ENCODE measurements at regions not wholly inside any gene's neighbourhood (a gene's known extent, or its start where the extent isn't known, plus 50 kb on each side); places are given as distances from the start of the nearest gene placed in this dataset.

DNA sequence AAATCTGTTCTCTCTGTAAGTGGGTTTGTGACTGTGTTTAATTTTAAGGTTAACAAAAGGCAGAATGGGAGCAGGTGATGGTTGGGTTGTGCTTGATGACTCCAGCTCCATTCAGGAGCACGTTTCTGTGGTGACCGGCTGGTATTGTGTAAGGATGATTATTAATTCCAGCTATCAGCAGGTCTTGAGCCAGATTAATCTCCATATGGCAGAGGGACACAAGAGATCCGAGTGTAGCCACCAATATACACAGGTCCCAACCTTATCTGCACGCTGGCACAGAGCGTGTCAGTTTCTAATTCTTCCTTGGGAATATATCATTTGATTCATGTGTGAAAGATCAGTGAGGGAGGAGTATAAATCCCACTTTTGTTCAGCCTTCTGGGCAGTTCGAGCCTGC, 199.0 kb upstream of the DCC start:
- POLR2A ChIA-PET, result no interaction called here
- no peaks in the 10 kb centered on the region for H3K36me3 ChIP-seq (ENCODE audit: insufficient read depth, low read length)
- no peak overlapping the region for H3K4me3 Mint-ChIP-seq
- intact Hi-C loops (cut with DNase I, micrococcal nuclease), result no loop called here
- peaks cover 3 to 14% of the 10 kb centered on the region in 2 experiments for H3K9me3 ChIP-seq (ENCODE audit: control insufficient read depth in 1 of 2, insufficient read depth in 1 of 2, low read length in 2 of 2)
- H3K9me3 Mint-ChIP-seq, result peaks cover 11% of the 10 kb centered on the region
- H3K4me1 Mint-ChIP-seq (ENCODE audit: low read depth), result no peaks in the 10 kb centered on the region
- CTCF ChIA-PET, result no interaction called here
- no peaks in the 10 kb centered on the region for H3K36me3 Mint-ChIP-seq (ENCODE audit: low read depth)
- TF ChIP-seq, protein P1, sequence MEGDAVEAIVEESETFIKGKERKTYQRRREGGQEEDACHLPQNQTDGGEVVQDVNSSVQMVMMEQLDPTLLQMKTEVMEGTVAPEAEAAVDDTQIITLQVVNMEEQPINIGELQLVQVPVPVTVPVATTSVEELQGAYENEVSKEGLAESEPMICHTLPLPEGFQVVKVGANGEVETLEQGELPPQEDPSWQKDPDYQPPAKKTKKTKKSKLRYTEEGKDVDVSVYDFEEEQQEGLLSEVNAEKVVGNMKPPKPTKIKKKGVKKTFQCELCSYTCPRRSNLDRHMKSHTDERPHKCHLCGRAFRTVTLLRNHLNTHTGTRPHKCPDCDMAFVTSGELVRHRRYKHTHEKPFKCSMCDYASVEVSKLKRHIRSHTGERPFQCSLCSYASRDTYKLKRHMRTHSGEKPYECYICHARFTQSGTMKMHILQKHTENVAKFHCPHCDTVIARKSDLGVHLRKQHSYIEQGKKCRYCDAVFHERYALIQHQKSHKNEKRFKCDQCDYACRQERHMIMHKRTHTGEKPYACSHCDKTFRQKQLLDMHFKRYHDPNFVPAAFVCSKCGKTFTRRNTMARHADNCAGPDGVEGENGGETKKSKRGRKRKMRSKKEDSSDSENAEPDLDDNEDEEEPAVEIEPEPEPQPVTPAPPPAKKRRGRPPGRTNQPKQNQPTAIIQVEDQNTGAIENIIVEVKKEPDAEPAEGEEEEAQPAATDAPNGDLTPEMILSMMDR (IDR thresholded peaks at IDR 0.05), result no peak
- H3K27ac ChIP-seq (ENCODE audit: low read depth in 1 of 2, low read length in 2 of 2), result no peak overlapping the region
- no peak for DNase-seq
- H3K27me3 ChIP-seq (ENCODE audit: control insufficient read depth in 1 of 2, insufficient read depth in 2 of 2, low read length in 2 of 2), result no peaks in the 10 kb centered on the region
- ATAC-seq (ENCODE audit: poor library complexity), result no peak
- H3K27me3 Mint-ChIP-seq, result no peaks in the 10 kb centered on the region
- H3K4me1 ChIP-seq (ENCODE audit: insufficient read depth, low read length), result no peaks in the 10 kb centered on the region
- H3K4me3 ChIP-seq (ENCODE audit: low read length), result no peak overlapping the region
- H3K27ac Mint-ChIP-seq, result no peak overlapping the region

DNA sequence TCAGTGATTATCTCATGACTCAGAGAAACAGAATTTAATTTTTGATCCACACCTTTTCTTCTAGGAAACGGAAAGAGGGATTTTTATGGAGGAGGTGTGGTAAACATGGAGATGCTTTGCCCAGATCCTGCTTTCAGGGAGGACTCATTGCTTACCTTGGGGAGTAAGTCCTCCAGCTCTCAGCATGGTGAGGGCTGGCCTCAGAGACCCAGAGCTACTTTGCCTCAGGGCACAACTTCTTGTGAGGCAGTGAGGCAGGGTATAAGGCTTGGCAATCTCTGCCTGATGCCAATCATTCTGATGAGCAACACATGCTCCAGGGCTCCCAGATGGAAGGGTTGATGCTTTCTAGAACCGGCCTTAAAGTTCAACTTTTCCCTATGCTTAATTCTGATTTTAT, 189.9 kb upstream of the DCC start:
- ChIA-PET POLR2A (no interaction called here), CTCF (no interaction called here)
- H3K36me3 Mint-ChIP-seq (ENCODE audit: low read depth), result no peaks in the 10 kb centered on the region
- H3K27me3 Mint-ChIP-seq, result no peaks in the 10 kb centered on the region
- Histone ChIP-seq H3K9me3 (ENCODE audit: control insufficient read depth in 1 of 2, insufficient read depth in 1 of 2, low read length in 2 of 2) (peaks cover 0 to 4% of the 10 kb centered on the region in 2 experiments), H3K27me3 (ENCODE audit: control insufficient read depth in 1 of 2, insufficient read depth in 2 of 2, low read length in 2 of 2) (no peaks in the 10 kb centered on the region), H3K4me3 (ENCODE audit: low read length) (no peak overlapping the region), H3K4me1 (ENCODE audit: insufficient read depth, low read length) (no peaks in the 10 kb centered on the region), H3K36me3 (ENCODE audit: insufficient read depth, low read length) (no peaks in the 10 kb centered on the region), H3K27ac (ENCODE audit: low read depth in 1 of 2, low read length in 2 of 2) (no peak overlapping the region)
- DNase-seq, result no peak
- TF ChIP-seq, protein P1 (IDR thresholded peaks at IDR 0.05), result no peak
- no peaks in the 10 kb centered on the region for H3K4me1 Mint-ChIP-seq (ENCODE audit: low read depth)
- intact Hi-C loops (cut with DNase I, micrococcal nuclease), result no loop called here
- no peak overlapping the region for H3K4me3 Mint-ChIP-seq
- H3K9me3 Mint-ChIP-seq, result peaks cover 2% of the 10 kb centered on the region
- no peak overlapping the region for H3K27ac Mint-ChIP-seq
- ATAC-seq (ENCODE audit: poor library complexity), result no peak

- Mint-ChIP-seq H3K9me3 (peaks cover 2% of the 10 kb centered on the region), H3K4me3 (no peak overlapping the region)
- intact Hi-C loops (cut with DNase I, micrococcal nuclease), result no loop called here
Observed at GRCh38 chr18:52152036-52152435, 188.0 kb upstream of the DCC start.

More at GRCh38 chr18:52152036-52152435, 188.0 kb upstream of the DCC start:
- Mint-ChIP-seq H3K36me3 (ENCODE audit: low read depth) (no peaks in the 10 kb centered on the region), H3K4me1 (ENCODE audit: low read depth) (no peaks in the 10 kb centered on the region), H3K27ac (no peak overlapping the region), H3K27me3 (no peaks in the 10 kb centered on the region)
- POLR2A ChIA-PET, result no interaction called here
- TF ChIP-seq, protein P1 (IDR thresholded peaks at IDR 0.05), result no peak
- DNase-seq (no peak), ATAC-seq (ENCODE audit: poor library complexity) (no peak)
- H3K36me3 ChIP-seq (ENCODE audit: insufficient read depth, low read length), result no peaks in the 10 kb centered on the region
- H3K27ac ChIP-seq (ENCODE audit: low read depth in 1 of 2, low read length in 2 of 2), result no peak overlapping the region
- peaks cover 0 to 4% of the 10 kb centered on the region in 2 experiments for H3K9me3 ChIP-seq (ENCODE audit: control insufficient read depth in 1 of 2, insufficient read depth in 1 of 2, low read length in 2 of 2)
- no peaks in the 10 kb centered on the region for H3K4me1 ChIP-seq (ENCODE audit: insufficient read depth, low read length)
- no peak overlapping the region for H3K4me3 ChIP-seq (ENCODE audit: low read length)
- no peaks in the 10 kb centered on the region for H3K27me3 ChIP-seq (ENCODE audit: control insufficient read depth in 1 of 2, insufficient read depth in 2 of 2, low read length in 2 of 2)
- CTCF ChIA-PET, result no interaction called here

All from CD4-positive, alpha-beta T cell (primary cell).